Ecto neural progenitor cell (in vitro differentiated cells): ENCODE measurements at regions not wholly inside any gene's neighbourhood (a gene's known extent, or its start where the extent isn't known, plus 50 kb on each side); places are given as distances from the start of the nearest gene placed in this dataset.

Experiments
- DNase-seq: peaks from one replicate; pipeline ENCODE4 v3.0.0-alpha.2; 2018; ENCODE audit warnings: low spot score

- no peak for DNase-seq
These were observed 2202.0 kb downstream of the PCDH9 start for GRCh38 chr13:65028101-65028500.

GRCh38 chr13:65026505-65026904 lies 2203.6 kb downstream of the PCDH9 start:
- DNase-seq: no peak

GRCh38 chr13:65011378-65011777 lies 2218.8 kb downstream of the PCDH9 start:
- DNase-seq: no peak

- no peak for DNase-seq
These were observed 2232.7 kb downstream of the PCDH9 start for GRCh38 chr13:64997438-64997837.

GRCh38 chr13:64993514-64994164 lies 2236.5 kb downstream of the PCDH9 start:
- DNase-seq: no peak

GRCh38 chr13:64992314-64992713 lies 2237.8 kb downstream of the PCDH9 start:
- no peak for DNase-seq

GRCh38 chr13:64985075-64985474 lies 2245.1 kb downstream of the PCDH9 start:
- no peak for DNase-seq

GRCh38 chr13:64962404-64962803 lies 2267.7 kb downstream of the PCDH9 start:
- no peak for DNase-seq

- no peak for DNase-seq
These were observed 2270.9 kb downstream of the PCDH9 start for GRCh38 chr13:64959276-64959675.

GRCh38 chr13:64958106-64958505 lies 2272.0 kb downstream of the PCDH9 start:
- DNase-seq: no peak

GRCh38 chr13:64938660-64939059 lies 2291.5 kb downstream of the PCDH9 start:
- no peak for DNase-seq

- DNase-seq: no peak
These were observed 2292.8 kb downstream of the PCDH9 start for GRCh38 chr13:64937302-64937701.

GRCh38 chr13:64936879-64937278 lies 2293.3 kb downstream of the PCDH9 start:
- no peak for DNase-seq

- no peak for DNase-seq
These were observed 2294.7 kb downstream of the PCDH9 start for GRCh38 chr13:64935441-64935840.

GRCh38 chr13:64934569-64935362 lies 2295.4 kb downstream of the PCDH9 start:
- no peak for DNase-seq

GRCh38 chr13:64930636-64931035 lies 2299.5 kb downstream of the PCDH9 start:
- no peak for DNase-seq

GRCh38 chr13:64928696-64929499 lies 2301.2 kb downstream of the PCDH9 start:
- DNase-seq: no peak

- no peak for DNase-seq
These were observed 2304.4 kb downstream of the PCDH9 start for GRCh38 chr13:64925727-64926126.

GRCh38 chr13:64925284-64925683 lies 2304.9 kb downstream of the PCDH9 start:
- peak; percentile 59 for DNase-seq

- no peak for DNase-seq
These were observed 2305.7 kb downstream of the PCDH9 start for GRCh38 chr13:64924401-64924800.

GRCh38 chr13:64917566-64917965 lies 2312.6 kb downstream of the PCDH9 start:
- no peak for DNase-seq

GRCh38 chr13:64912141-64912540 lies 2318.0 kb downstream of the PCDH9 start:
- no peak for DNase-seq

GRCh38 chr13:64910096-64910495 lies 2320.0 kb downstream of the PCDH9 start:
- DNase-seq: no peak
